Chondrocyte (in vitro differentiated cells): ENCODE measurements at regions not wholly inside any gene's neighbourhood (a gene's known extent, or its start where the extent isn't known, plus 50 kb on each side); places are given as distances from the start of the nearest gene placed in this dataset.

ENCODE experiments used
- DNase-seq: peaks from one replicate; pipeline ENCODE4 v3.0.0; 2021; ENCODE audit warnings: mixed read lengths, low spot score
- H3K27ac Mint-ChIP-seq: one replicate; pipeline ENCODE4 v1.8.0; 2021; ENCODE audit warnings: mild to moderate bottlenecking, moderate library complexity, mixed read lengths; ENCODE audit not compliant: unreplicated experiment
- H3K27me3 Mint-ChIP-seq: 2 replicates; pipeline ENCODE4 v1.8.0; 2021; ENCODE audit warnings: low read depth, mixed read lengths
- H3K36me3 Mint-ChIP-seq: 2 replicates; pipeline ENCODE4 v1.8.0; 2021; ENCODE audit warnings: low read depth, mixed read lengths
- H3K4me1 Mint-ChIP-seq: 2 replicates; pipeline ENCODE4 v1.8.0; 2021; ENCODE audit warnings: low read depth, mild to moderate bottlenecking, mixed read lengths
- H3K4me3 Mint-ChIP-seq: one replicate; pipeline ENCODE4 v1.8.0; 2021; ENCODE audit warnings: mild to moderate bottlenecking, moderate library complexity, mixed read lengths; ENCODE audit not compliant: unreplicated experiment
- H3K9me3 Mint-ChIP-seq: 2 replicates; pipeline ENCODE4 v1.8.0; 2021; ENCODE audit warnings: low read depth, mixed read lengths
- CTCF ChIP-seq: fragments of 200-600 bp; sonication (generic); IDR thresholded peaks from 2 replicates; pipeline ENCODE4 v1.5.0; 2021; ENCODE audit warnings: antibody characterized with exemption, mild to moderate bottlenecking, moderate library complexity

GRCh38 chr6:86856937-86857563 is 80.3 kb upstream of the HTR1E start:
- DNase-seq = no peak

GRCh38 chr6:86856379-86856778 is 80.9 kb upstream of the HTR1E start:
- H3K27ac Mint-ChIP-seq = no peak overlapping the region
- H3K4me3 Mint-ChIP-seq = no peak overlapping the region
- no peaks in the 10 kb centered on the region for H3K27me3 Mint-ChIP-seq
- no peaks in the 10 kb centered on the region for H3K9me3 Mint-ChIP-seq
- H3K4me1 Mint-ChIP-seq = no peaks in the 10 kb centered on the region
- no peaks in the 10 kb centered on the region for H3K36me3 Mint-ChIP-seq
- DNase-seq = no peak
- no peak for TF ChIP-seq CTCF

More at GRCh38 chr6:86856937-86857563, 80.3 kb upstream of the HTR1E start:
- Mint-ChIP-seq H3K27me3 (no peaks in the 10 kb centered on the region), H3K27ac (no peak overlapping the region), H3K9me3 (no peaks in the 10 kb centered on the region), H3K4me1 (no peaks in the 10 kb centered on the region), H3K4me3 (no peak overlapping the region), H3K36me3 (no peaks in the 10 kb centered on the region)
- peak; percentile 87 for TF ChIP-seq CTCF

GRCh38 chr6:86848986-86849385 is 88.3 kb upstream of the HTR1E start:
- H3K36me3 Mint-ChIP-seq = no peaks in the 10 kb centered on the region
- peaks cover 3% of the 10 kb centered on the region for H3K9me3 Mint-ChIP-seq
- H3K27ac Mint-ChIP-seq = no peak overlapping the region
- H3K4me1 Mint-ChIP-seq = no peaks in the 10 kb centered on the region
- H3K4me3 Mint-ChIP-seq = no peak overlapping the region
- DNase-seq = no peak
- no peaks in the 10 kb centered on the region for H3K27me3 Mint-ChIP-seq
- TF ChIP-seq CTCF = no peak

GRCh38 chr6:86832686-86833085 is 104.6 kb upstream of the HTR1E start:
- H3K9me3 Mint-ChIP-seq = no peaks in the 10 kb centered on the region
- no peak overlapping the region for H3K4me3 Mint-ChIP-seq
- H3K4me1 Mint-ChIP-seq = no peaks in the 10 kb centered on the region
- H3K27me3 Mint-ChIP-seq = no peaks in the 10 kb centered on the region
- H3K36me3 Mint-ChIP-seq = no peaks in the 10 kb centered on the region
- DNase-seq = no peak
- no peak overlapping the region for H3K27ac Mint-ChIP-seq
- TF ChIP-seq CTCF = no peak

GRCh38 chr6:86825436-86825835 is 111.9 kb upstream of the HTR1E start:
- H3K4me3 Mint-ChIP-seq = no peak overlapping the region
- H3K4me1 Mint-ChIP-seq = no peaks in the 10 kb centered on the region
- H3K36me3 Mint-ChIP-seq = no peaks in the 10 kb centered on the region
- DNase-seq = no peak
- no peak for TF ChIP-seq CTCF
- no peak overlapping the region for H3K27ac Mint-ChIP-seq
- H3K27me3 Mint-ChIP-seq = no peaks in the 10 kb centered on the region
- no peaks in the 10 kb centered on the region for H3K9me3 Mint-ChIP-seq
